GM18868 (cell line): ENCODE measurements at regions not wholly inside any gene's neighbourhood (a gene's known extent, or its start where the extent isn't known, plus 50 kb on each side); places are given as distances from the start of the nearest gene placed in this dataset.

ENCODE experiments used
- ATAC-seq: cut with Tn5 transposase; IDR thresholded peaks from one replicate; pipeline ENCODE4 v1.9.1; 2021; ENCODE audit warnings: mild to moderate bottlenecking, moderate library complexity; ENCODE audit not compliant: unreplicated experiment

- ATAC-seq = no peak
Observed at GRCh38 chr4:96509039-96509741, 669.3 kb downstream of the PDHA2 start.

GRCh38 chr4:96519291-96519690, 679.4 kb downstream of the PDHA2 start:
- no peak for ATAC-seq

- ATAC-seq = no peak
Observed at GRCh38 chr4:96521046-96521536, 681.2 kb downstream of the PDHA2 start.

- ATAC-seq = no peak
Observed at GRCh38 chr4:96523611-96524010, 683.7 kb downstream of the PDHA2 start.

GRCh38 chr4:96524311-96524875, 684.5 kb downstream of the PDHA2 start:
- no peak for ATAC-seq

GRCh38 chr4:96525898-96526297, 686.0 kb downstream of the PDHA2 start:
- no peak for ATAC-seq

- no peak for ATAC-seq
Observed at GRCh38 chr4:96526625-96527024, 686.7 kb downstream of the PDHA2 start.

GRCh38 chr4:96531836-96532235, 691.9 kb downstream of the PDHA2 start:
- ATAC-seq = no peak

- ATAC-seq = no peak
Observed at GRCh38 chr4:96543346-96543745, 703.5 kb downstream of the PDHA2 start.

GRCh38 chr4:96558466-96558865, 718.6 kb downstream of the PDHA2 start:
- ATAC-seq = no peak

GRCh38 chr4:96566755-96567154, 726.9 kb downstream of the PDHA2 start:
- no peak for ATAC-seq

- ATAC-seq = no peak
Observed at GRCh38 chr4:96585304-96585703, 745.4 kb downstream of the PDHA2 start.

- ATAC-seq = no peak
Observed at GRCh38 chr4:96593422-96593821, 753.5 kb downstream of the PDHA2 start.

- ATAC-seq = no peak
Observed at GRCh38 chr4:96598465-96598864, 758.6 kb downstream of the PDHA2 start.

GRCh38 chr4:96599752-96600151, 759.9 kb downstream of the PDHA2 start:
- ATAC-seq = no peak

- ATAC-seq = no peak
Observed at GRCh38 chr4:96602661-96603060, 762.8 kb downstream of the PDHA2 start.

- no peak for ATAC-seq
Observed at GRCh38 chr4:96603641-96604040, 763.7 kb downstream of the PDHA2 start.

GRCh38 chr4:96606451-96606850, 766.6 kb downstream of the PDHA2 start:
- ATAC-seq = no peak

GRCh38 chr4:96626023-96626422, 786.1 kb downstream of the PDHA2 start:
- ATAC-seq = no peak

GRCh38 chr4:96630839-96631238, 790.9 kb downstream of the PDHA2 start:
- no peak for ATAC-seq

GRCh38 chr4:96637971-96638412, 798.1 kb downstream of the PDHA2 start:
- ATAC-seq = no peak

GRCh38 chr4:96639932-96640331, 800.0 kb downstream of the PDHA2 start:
- ATAC-seq = no peak

- no peak for ATAC-seq
Observed at GRCh38 chr4:96642490-96642889, 802.6 kb downstream of the PDHA2 start.
